B cell (primary cell): ENCODE measurements at regions not wholly inside any gene's neighbourhood (a gene's known extent, or its start where the extent isn't known, plus 50 kb on each side); places are given as distances from the start of the nearest gene placed in this dataset.

Experiments
- ATAC-seq: fragments of 200-7000 bp; cut with Tn5 transposase; one replicate; pipeline ENCODE4 v1.10.0; 2021; ENCODE audit warnings: low read depth, mild to moderate bottlenecking, moderate number of reproducible peaks, moderate library complexity
- CTCF ChIA-PET: fragments of 350-600 bp; sonication (Branson Sonifier 250); formaldehyde crosslinking; loops from one replicate; lab custom pipeline; 2021; ENCODE audit warnings: antibody characterized with exemption, inconsistent platforms; lab: Charles Lee
- POLR2A ChIA-PET: fragments of 350-600 bp; sonication (Branson Sonifier 250); formaldehyde crosslinking; loops from one replicate; lab custom pipeline; 2021; ENCODE audit warnings: antibody characterized with exemption; lab: Charles Lee
- DNase-seq: peaks from one replicate; pipeline ENCODE4 v3.0.0; 2013
- H2AFZ ChIP-seq: 2 replicates; pipeline ENCODE4 v1.6.1; 2012; ENCODE audit warnings: mild to moderate bottlenecking, low read depth, low read length; ENCODE audit not compliant: insufficient read depth, poor library complexity, severe bottlenecking
- H3K27ac ChIP-seq, 2 donors: 1 replicate in 1 of 2; 2 replicates in 1 of 2; pipeline ENCODE4 v1.5.1; 2012 to 2013; ENCODE audit warnings: low read length in 2 of 2, mild to moderate bottlenecking in 2 of 2, moderate library complexity in 1 of 2
- H3K27me3 ChIP-seq, 4 experiments: fragments of 200-600 bp in 1 of 4; sonication (generic) in 1 of 4; replicated peaks in 1 of 4; 1 replicate in 2 of 4; 2 replicates in 2 of 4; pipeline versions ENCODE4 v1.6.1 to v1.7.0; 2013 to 2016; ENCODE audit warnings: low read length in 3 of 4, mild to moderate bottlenecking in 2 of 4, mixed read lengths in 1 of 4, moderate library complexity in 1 of 4; ENCODE audit not compliant: insufficient read depth in 4 of 4, control insufficient read depth in 3 of 4; ENCODE audit errors: control extremely low read depth in 1 of 4
- H3K36me3 ChIP-seq, 2 experiments: replicated peaks in 1 of 2; 1 replicate in 1 of 2; 2 replicates in 1 of 2; pipeline versions ENCODE4 v1.6.1 to v1.7.1; 2013; ENCODE audit warnings: low read length in 1 of 2; ENCODE audit not compliant: insufficient read depth in 2 of 2, control insufficient read depth in 1 of 2; ENCODE audit errors: control extremely low read depth in 1 of 2, extremely low read depth in 1 of 2
- H3K4me1 ChIP-seq, 2 donors: fragments of 200-600 bp in 1 of 2; sonication (generic) in 1 of 2; 1 replicate in 1 of 2; 2 replicates in 1 of 2; pipeline versions ENCODE4 v1.5.1 to v1.6.1; 2013 to 2017; ENCODE audit warnings: low read length in 2 of 2; ENCODE audit not compliant: control insufficient read depth in 2 of 2, insufficient read depth in 2 of 2
- H3K4me2 ChIP-seq: replicated peaks from 2 replicates; pipeline ENCODE3; 2012; ENCODE audit warnings: mild to moderate bottlenecking, low read depth, low read length; ENCODE audit not compliant: poor library complexity, severe bottlenecking
- H3K4me3 ChIP-seq, 5 experiments: fragments of 200-600 bp in 1 of 5; sonication (generic) in 1 of 5; 1 replicate in 3 of 5; 2 replicates in 2 of 5; pipeline versions ENCODE4 v1.5.1 to v1.7.0; 2011 to 2016; ENCODE audit warnings: low read length in 4 of 5, mild to moderate bottlenecking in 4 of 5, low read depth in 2 of 5, control low read depth in 1 of 5, moderate library complexity in 1 of 5; ENCODE audit not compliant: insufficient read depth in 1 of 5; ENCODE audit errors: control extremely low read depth in 1 of 5, extremely low read depth in 1 of 5
- H3K79me2 ChIP-seq: fragments of 200-600 bp; sonication (generic); one replicate; pipeline ENCODE4 v1.6.0; 2016; ENCODE audit warnings: low read length; ENCODE audit not compliant: control insufficient read depth, insufficient read depth
- H3K9ac ChIP-seq: fragments of 200-600 bp; sonication (generic); 2 replicates; pipeline ENCODE4 v1.6.1; 2017; ENCODE audit warnings: mild to moderate bottlenecking, low read length, moderate library complexity
- H3K9me3 ChIP-seq, 3 donors: one replicate each; pipeline versions ENCODE4 v1.6.1 to v1.7.1; 2013; ENCODE audit warnings: low read length in 2 of 3; ENCODE audit not compliant: control insufficient read depth in 2 of 3, insufficient read depth in 1 of 3; ENCODE audit errors: control extremely low read depth in 1 of 3
- H4K20me1 ChIP-seq: 2 replicates; pipeline ENCODE4 v1.6.0; 2012; ENCODE audit warnings: mild to moderate bottlenecking, low read length; ENCODE audit not compliant: insufficient read depth, control insufficient read depth, poor library complexity, severe bottlenecking
- H3K27ac Mint-ChIP-seq: one replicate; pipeline ENCODE4 v1.8.0; 2021; ENCODE audit warnings: mixed read lengths
- H3K27me3 Mint-ChIP-seq: one replicate; pipeline ENCODE4 v1.8.0; 2021; ENCODE audit warnings: mixed read lengths
- H3K4me1 Mint-ChIP-seq: one replicate; pipeline ENCODE4 v1.8.0; 2021; ENCODE audit warnings: mixed read lengths
- H3K4me3 Mint-ChIP-seq: one replicate; pipeline ENCODE4 v1.8.0; 2021; ENCODE audit warnings: mixed read lengths
- H3K9me3 Mint-ChIP-seq: one replicate; pipeline ENCODE4 v1.8.0; 2022; ENCODE audit warnings: mixed read lengths; ENCODE audit not compliant: insufficient read depth
- CTCF ChIP-seq: fragments of 200-600 bp; IDR thresholded peaks from one replicate; pipeline ENCODE4 v1.8.0; 2022; ENCODE audit warnings: antibody characterized with exemption, mild to moderate bottlenecking
- EZH2 ChIP-seq: IDR thresholded peaks from 2 replicates; pipeline ENCODE4 v1.6.1; 2012; ENCODE audit warnings: borderline replicate concordance, low read depth, mild to moderate bottlenecking, moderate library complexity, low read length; ENCODE audit not compliant: insufficient read depth, poor library complexity, severe bottlenecking
- WGBS: methylation state at CpG from one replicate; pipeline ENCODE4 v1.1.5; 2013; ENCODE audit warnings: missing lambda C conversion rate; ENCODE audit not compliant: insufficient coverage; 5-methylcytosine and 5-hydroxymethylcytosine counted together
- intact Hi-C: fragments of 100-400 bp; cut with micrococcal nuclease; formaldehyde crosslinking; loops from one replicate; pipeline ENCODE4 v1.10.0; 2022

- DNase-seq (no peak), ATAC-seq (no peak)
- Histone ChIP-seq H3K4me3 (no peak overlapping the region), H3K9ac (no peak overlapping the region), H3K36me3 (no peaks in the 10 kb centered on the region), H3K4me1 (no peaks in the 10 kb centered on the region), H2AFZ (no peak overlapping the region), H3K9me3 (peaks cover 0 to 14% (median 0%) of the 10 kb centered on the region in 3 donors), H3K4me2 (no peak overlapping the region), H3K27ac (no peak overlapping the region), H3K79me2 (no peaks in the 10 kb centered on the region), H4K20me1 (no peaks in the 10 kb centered on the region), H3K27me3 (no peaks in the 10 kb centered on the region)
- intact Hi-C loops, result no loop called here
- H3K4me3 Mint-ChIP-seq, result no peak overlapping the region
- H3K4me1 Mint-ChIP-seq, result no peaks in the 10 kb centered on the region
- H3K27me3 Mint-ChIP-seq, result no peaks in the 10 kb centered on the region
- H3K9me3 Mint-ChIP-seq, result peaks cover 7% of the 10 kb centered on the region
- ChIA-PET POLR2A (no interaction called here), CTCF (no interaction called here)
- WGBS, result 78% methylated on average over 1 of the region's 5 CpGs
- TF ChIP-seq EZH2, result no peak
- TF ChIP-seq CTCF, result no peak
- no peak overlapping the region for H3K27ac Mint-ChIP-seq
Observed at GRCh38 chr2:5150871-5151270, 541.3 kb upstream of the SOX11 start.

GRCh38 chr2:5164776-5165525 is 527.2 kb upstream of the SOX11 start:
- ChIA-PET CTCF (no interaction called here), POLR2A (no interaction called here)
- intact Hi-C loops, result no loop called here
- Histone ChIP-seq H3K27me3 (no peaks in the 10 kb centered on the region), H4K20me1 (no peaks in the 10 kb centered on the region), H3K36me3 (no peaks in the 10 kb centered on the region), H3K4me2 (no peak overlapping the region), H3K79me2 (no peaks in the 10 kb centered on the region), H2AFZ (no peak overlapping the region), H3K27ac (no peak overlapping the region), H3K4me3 (no peak overlapping the region), H3K9me3 (no peaks in the 10 kb centered on the region), H3K4me1 (no peaks in the 10 kb centered on the region), H3K9ac (no peak overlapping the region)
- no peaks in the 10 kb centered on the region for H3K27me3 Mint-ChIP-seq
- no peak overlapping the region for H3K4me3 Mint-ChIP-seq
- no peak overlapping the region for H3K27ac Mint-ChIP-seq
- H3K4me1 Mint-ChIP-seq, result no peaks in the 10 kb centered on the region
- ATAC-seq (no peak), DNase-seq (no peak)
- TF ChIP-seq EZH2, result no peak
- no peak for TF ChIP-seq CTCF
- WGBS, result 60% methylated on average over 1 of the region's 3 CpGs
- H3K9me3 Mint-ChIP-seq, result peaks cover 10% of the 10 kb centered on the region
